IPS DF 6.9 (cell line): ENCODE measurements at regions not wholly inside any gene's neighbourhood (a gene's known extent, or its start where the extent isn't known, plus 50 kb on each side); places are given as distances from the start of the nearest gene placed in this dataset.

ENCODE experiments used
- DNase-seq: peaks from one replicate; pipeline ENCODE4 v3.0.0-alpha.2; 2013; ENCODE audit warnings: low read depth, low spot score
- H3K27ac ChIP-seq: one replicate; pipeline ENCODE4 v1.5.1; 2013; ENCODE audit warnings: low read length, control low read depth
- H3K27me3 ChIP-seq: 2 replicates; pipeline ENCODE4 v1.6.1; 2013; ENCODE audit warnings: mild to moderate bottlenecking, low read length; ENCODE audit not compliant: control insufficient read depth, insufficient read depth
- H3K36me3 ChIP-seq: 2 replicates; pipeline ENCODE4 v1.6.1; 2013; ENCODE audit warnings: low read length; ENCODE audit not compliant: control insufficient read depth, insufficient read depth
- H3K4me1 ChIP-seq: 2 replicates; pipeline ENCODE4 v1.6.1; 2013; ENCODE audit warnings: low read length; ENCODE audit not compliant: control insufficient read depth, insufficient read depth
- H3K4me3 ChIP-seq: 2 replicates; pipeline ENCODE4 v1.5.1; 2013; ENCODE audit warnings: mild to moderate bottlenecking, low read length
- H3K9me3 ChIP-seq: 2 replicates; pipeline ENCODE4 v1.6.1; 2013; ENCODE audit warnings: low read length, inconsistent platforms; ENCODE audit not compliant: control insufficient read depth, insufficient read depth
- WGBS: extraction: QIAGEN DNeasy Blood & Tissue Kit; methylation state at CpG from one replicate; pipeline ENCODE4 v1.1.7; 2013; ENCODE audit warnings: mixed read lengths, missing lambda C conversion rate; ENCODE audit not compliant: insufficient read length, insufficient coverage; 5-methylcytosine and 5-hydroxymethylcytosine counted together

DNA sequence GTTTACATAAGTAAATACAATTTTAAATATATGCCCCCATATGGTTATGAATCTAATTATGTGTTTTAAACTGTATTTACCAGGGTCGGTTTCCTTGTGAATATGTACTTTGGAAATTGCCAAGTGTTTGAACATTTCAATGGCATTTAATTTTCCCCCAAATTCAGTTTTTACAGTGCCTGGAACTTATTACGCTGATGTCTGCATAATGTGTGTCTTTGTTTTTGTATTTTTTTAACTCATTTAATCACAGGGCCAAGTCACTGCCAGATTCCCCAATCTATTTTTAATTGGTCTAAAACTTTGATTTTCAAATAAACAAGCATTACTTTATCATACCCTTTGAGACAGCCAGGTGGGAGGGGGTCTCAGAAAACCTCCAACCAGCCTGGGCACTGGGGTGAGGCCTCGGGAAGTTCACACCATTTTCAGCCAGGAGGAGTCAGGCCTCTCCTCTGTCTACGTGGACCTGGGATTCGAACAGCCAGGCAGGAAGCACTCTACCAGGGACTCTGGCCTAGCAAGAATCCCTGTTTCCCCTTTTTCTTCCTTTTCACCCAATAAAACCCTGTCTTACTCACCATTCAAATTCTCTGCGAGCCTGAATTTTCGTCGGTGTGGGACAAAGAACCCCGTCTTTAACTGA lies 151.5 kb upstream of the COL1A2 start:
- Histone ChIP-seq H3K36me3 (no peaks in the 10 kb centered on the region), H3K4me1 (no peaks in the 10 kb centered on the region), H3K9me3 (no peaks in the 10 kb centered on the region), H3K27me3 (0 out of 2 replicates have a peak, but pooled peaks cover 2% of the 10 kb centered on the region), H3K27ac (no peak overlapping the region), H3K4me3 (no peak overlapping the region)
- no peak for DNase-seq
- no CpG with 5 or more reads among the region's 9 CpGs for WGBS

DNA sequence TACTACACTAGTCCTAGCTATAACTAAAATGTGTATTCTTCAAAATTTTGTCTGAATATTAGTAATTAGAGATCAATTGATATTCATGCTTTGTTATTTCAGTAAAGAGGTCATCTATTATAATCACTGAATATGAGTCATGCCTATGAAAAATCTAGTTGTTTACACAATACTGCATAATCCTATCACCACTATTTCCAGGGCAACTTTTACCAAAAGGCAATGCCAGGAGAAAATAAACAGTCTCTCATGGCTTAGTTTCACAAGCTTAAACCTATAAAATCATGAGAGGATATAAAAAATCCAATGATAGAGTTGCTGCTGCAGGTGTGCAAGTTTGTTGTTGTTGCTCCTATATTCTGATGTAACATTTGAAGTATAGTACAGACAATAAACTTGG lies 149.9 kb upstream of the COL1A2 start:
- Histone ChIP-seq H3K27ac (no peak overlapping the region), H3K27me3 (no peaks in the 10 kb centered on the region), H3K36me3 (no peaks in the 10 kb centered on the region), H3K4me3 (no peak overlapping the region), H3K4me1 (no peaks in the 10 kb centered on the region), H3K9me3 (no peaks in the 10 kb centered on the region)
- DNase-seq: no peak

DNA sequence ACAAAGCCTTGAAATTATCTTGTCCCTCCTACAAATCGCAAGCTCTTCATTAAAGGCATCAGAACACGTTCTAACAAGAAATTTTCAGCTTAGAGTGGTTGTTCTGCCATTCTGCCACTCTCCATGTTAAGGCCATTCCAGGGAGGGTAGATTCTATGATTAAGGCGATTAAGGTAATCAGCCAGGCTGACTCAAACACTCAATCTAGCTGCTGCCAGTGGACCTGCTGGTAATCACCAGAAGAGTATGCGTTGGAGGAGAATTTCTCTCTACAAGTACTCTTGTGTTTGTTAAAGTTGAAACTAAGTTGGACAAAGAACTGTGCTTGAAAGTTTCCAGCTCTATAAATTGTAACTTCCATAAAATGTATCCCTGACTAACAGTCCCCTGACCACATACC lies 149.2 kb upstream of the COL1A2 start:
- Histone ChIP-seq H3K9me3 (no peaks in the 10 kb centered on the region), H3K27ac (no peak overlapping the region), H3K36me3 (no peaks in the 10 kb centered on the region), H3K4me3 (no peak overlapping the region), H3K4me1 (no peaks in the 10 kb centered on the region), H3K27me3 (no peaks in the 10 kb centered on the region)
- WGBS: no CpG with 5 or more reads among the region's 4 CpGs
- no peak for DNase-seq

DNA sequence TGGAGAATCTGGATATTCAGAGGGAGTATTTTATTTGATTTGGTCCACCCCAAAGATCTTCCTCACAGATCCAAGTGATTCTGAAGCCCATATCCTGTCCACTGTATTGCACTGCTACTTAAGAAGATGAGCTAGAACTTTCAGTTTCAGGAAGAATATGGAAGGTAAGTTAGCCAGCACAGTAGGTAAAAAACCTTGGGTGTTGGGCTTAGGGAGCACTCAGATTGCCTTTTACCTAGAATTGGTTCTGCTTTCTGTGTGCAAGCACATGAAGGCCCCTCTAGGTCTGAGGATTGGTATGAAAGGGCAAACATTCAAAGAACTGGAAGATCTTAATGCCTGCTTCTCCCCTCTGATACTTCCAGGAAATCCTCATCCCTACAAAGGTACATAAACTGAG lies 146.7 kb upstream of the COL1A2 start:
- Histone ChIP-seq H3K36me3 (no peaks in the 10 kb centered on the region), H3K27ac (no peak overlapping the region), H3K27me3 (no peaks in the 10 kb centered on the region), H3K4me3 (no peak overlapping the region), H3K4me1 (no peaks in the 10 kb centered on the region), H3K9me3 (no peaks in the 10 kb centered on the region)
- no peak for DNase-seq

DNA sequence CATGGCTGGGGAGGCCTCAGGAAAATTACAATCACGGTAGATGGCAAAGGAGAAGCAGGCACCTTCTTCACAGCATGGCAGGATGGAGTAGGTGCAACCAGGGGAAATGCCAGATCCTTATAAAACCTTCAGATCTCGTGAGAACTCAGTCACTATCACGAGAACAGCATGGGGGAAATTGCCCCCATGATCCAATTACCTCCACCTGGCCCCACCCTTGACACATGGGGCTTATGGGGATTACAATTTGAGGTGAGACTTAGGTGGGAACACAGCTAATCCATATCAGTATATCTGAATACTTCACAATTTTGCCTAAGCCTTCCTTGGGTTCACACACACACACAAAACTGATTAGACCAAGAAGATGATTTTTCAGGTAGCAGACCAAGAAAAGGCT lies 145.1 kb upstream of the COL1A2 start:
- H3K27ac ChIP-seq: no peak overlapping the region
- DNase-seq: no peak

DNA sequence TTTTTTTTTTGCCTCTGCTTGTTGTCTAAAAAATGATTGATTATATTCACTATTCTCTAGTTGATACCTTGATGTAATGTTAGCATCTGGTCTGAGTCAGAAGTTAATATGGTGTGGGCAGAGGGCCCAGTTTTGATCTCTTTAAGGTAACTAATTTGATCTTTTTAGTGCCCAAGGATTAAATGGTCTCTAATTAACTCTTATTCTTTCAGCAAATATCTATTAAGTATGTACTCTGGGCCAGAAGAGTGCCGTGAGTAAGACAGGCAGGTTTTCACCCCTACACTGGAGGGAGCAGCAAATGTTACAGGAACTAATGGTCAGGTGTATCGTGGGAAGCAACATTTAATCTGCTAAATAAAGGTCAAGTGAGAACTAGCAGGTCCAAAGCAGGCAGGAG lies 144.6 kb upstream of the COL1A2 start:
- H3K27ac ChIP-seq: no peak overlapping the region
- H3K4me1 ChIP-seq: no peaks in the 10 kb centered on the region
- no CpG with 5 or more reads among the region's 2 CpGs for WGBS
- no peaks in the 10 kb centered on the region for H3K27me3 ChIP-seq
- no peak for DNase-seq
- no peaks in the 10 kb centered on the region for H3K9me3 ChIP-seq
- H3K36me3 ChIP-seq: no peaks in the 10 kb centered on the region
- no peak overlapping the region for H3K4me3 ChIP-seq

More for the DNA sequence above, 145.1 kb upstream of the COL1A2 start:
- Histone ChIP-seq H3K4me1 (no peaks in the 10 kb centered on the region), H3K9me3 (no peaks in the 10 kb centered on the region), H3K27me3 (no peaks in the 10 kb centered on the region), H3K4me3 (no peak overlapping the region), H3K36me3 (no peaks in the 10 kb centered on the region)
- no CpG with 5 or more reads among the region's 3 CpGs for WGBS

DNA sequence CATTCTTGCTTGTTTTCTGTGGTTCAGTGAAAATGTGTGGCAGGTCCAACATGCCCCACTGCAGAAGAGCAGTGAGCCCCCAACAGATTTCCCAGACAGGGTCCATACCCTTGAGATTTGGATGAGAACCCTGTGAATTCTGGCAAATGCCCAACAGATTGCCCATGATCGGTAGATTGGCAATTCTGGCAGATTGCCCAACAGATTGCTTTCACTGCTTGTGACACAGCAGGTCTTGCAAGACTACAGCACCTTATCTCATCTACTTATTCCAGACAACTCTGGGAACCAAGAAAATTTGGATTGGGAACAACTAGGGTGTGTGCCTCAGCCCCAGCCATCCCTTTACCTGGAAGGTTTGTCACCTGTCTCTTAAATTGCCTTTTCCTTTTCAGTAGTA lies 143.7 kb upstream of the COL1A2 start:
- H3K4me1 ChIP-seq: no peaks in the 10 kb centered on the region
- no peaks in the 10 kb centered on the region for H3K9me3 ChIP-seq
- DNase-seq: no peak
- H3K4me3 ChIP-seq: no peak overlapping the region
- no peak overlapping the region for H3K27ac ChIP-seq
- no peaks in the 10 kb centered on the region for H3K27me3 ChIP-seq
- no peaks in the 10 kb centered on the region for H3K36me3 ChIP-seq
- WGBS: no CpG with 5 or more reads among the region's 1 CpG

DNA sequence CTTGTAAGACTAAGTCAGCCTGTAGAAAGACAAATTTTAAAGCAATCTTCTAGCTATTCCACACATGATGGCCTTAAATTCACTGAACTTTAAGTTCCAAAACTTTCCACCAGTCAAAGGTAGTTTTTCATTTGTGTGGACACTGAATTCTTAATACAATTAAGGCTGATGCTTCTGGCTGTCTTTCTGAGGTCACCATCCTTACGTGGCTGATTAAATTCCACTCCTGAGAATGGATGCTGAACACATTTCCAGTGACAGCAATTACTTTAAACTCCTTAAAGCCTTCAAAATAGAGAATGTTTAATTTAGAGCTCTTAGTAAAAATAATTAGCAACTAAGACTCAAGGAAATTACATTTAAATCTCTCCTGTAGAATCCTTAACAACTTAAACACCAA lies 142.6 kb upstream of the COL1A2 start:
- Histone ChIP-seq H3K4me1 (no peaks in the 10 kb centered on the region), H3K4me3 (no peak overlapping the region), H3K9me3 (no peaks in the 10 kb centered on the region), H3K36me3 (no peaks in the 10 kb centered on the region), H3K27ac (no peak overlapping the region), H3K27me3 (no peaks in the 10 kb centered on the region)
- no peak for DNase-seq
- no CpG with 5 or more reads among the region's 1 CpG for WGBS

DNA sequence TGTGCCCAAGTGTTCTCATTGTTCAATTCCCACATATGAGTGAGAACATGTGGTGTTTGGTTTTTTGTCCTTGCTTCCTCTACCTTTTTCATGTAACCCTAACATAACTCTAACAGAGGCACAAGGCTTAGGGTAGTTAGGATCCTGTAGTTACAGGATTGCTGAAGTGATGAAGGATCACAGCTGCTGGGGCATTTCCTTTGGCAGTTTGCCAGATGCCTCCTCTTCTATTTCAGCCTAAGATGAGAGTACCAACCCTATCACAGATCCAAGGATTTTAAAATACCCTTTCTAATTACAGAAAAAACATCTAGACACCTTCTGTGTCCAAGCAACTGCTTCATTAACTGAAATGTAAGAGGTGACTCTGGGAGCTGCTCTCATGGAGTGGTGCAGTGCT lies 141.7 kb upstream of the COL1A2 start:
- H3K4me3 ChIP-seq: no peak overlapping the region
- H3K27ac ChIP-seq: no peak overlapping the region
- no peaks in the 10 kb centered on the region for H3K36me3 ChIP-seq
- H3K27me3 ChIP-seq: no peaks in the 10 kb centered on the region
- H3K9me3 ChIP-seq: no peaks in the 10 kb centered on the region
- DNase-seq: no peak
- no peaks in the 10 kb centered on the region for H3K4me1 ChIP-seq

DNA sequence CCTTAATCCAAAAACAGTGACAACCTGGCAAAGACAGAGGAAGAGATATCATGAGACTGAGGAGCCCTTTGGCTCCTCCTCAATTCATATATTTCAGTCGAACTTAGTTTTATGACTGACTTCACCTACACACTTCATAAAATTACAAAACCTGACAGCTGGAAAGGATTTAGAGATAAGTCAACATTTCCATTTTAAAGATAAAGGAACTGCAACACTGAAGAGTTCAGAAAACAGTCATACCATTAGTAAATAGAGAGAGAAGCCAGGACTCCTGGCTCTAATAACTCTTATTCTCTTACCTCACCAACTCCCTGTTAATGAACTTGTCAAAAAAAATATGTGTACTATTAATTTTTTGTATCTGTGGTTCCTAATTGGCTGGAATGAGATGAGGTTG lies 141.0 kb upstream of the COL1A2 start:
- Histone ChIP-seq H3K27ac (no peak overlapping the region), H3K4me1 (no peaks in the 10 kb centered on the region), H3K4me3 (no peak overlapping the region), H3K36me3 (no peaks in the 10 kb centered on the region), H3K27me3 (no peaks in the 10 kb centered on the region), H3K9me3 (no peaks in the 10 kb centered on the region)
- DNase-seq: no peak
- no CpG with 5 or more reads among the region's 1 CpG for WGBS

DNA sequence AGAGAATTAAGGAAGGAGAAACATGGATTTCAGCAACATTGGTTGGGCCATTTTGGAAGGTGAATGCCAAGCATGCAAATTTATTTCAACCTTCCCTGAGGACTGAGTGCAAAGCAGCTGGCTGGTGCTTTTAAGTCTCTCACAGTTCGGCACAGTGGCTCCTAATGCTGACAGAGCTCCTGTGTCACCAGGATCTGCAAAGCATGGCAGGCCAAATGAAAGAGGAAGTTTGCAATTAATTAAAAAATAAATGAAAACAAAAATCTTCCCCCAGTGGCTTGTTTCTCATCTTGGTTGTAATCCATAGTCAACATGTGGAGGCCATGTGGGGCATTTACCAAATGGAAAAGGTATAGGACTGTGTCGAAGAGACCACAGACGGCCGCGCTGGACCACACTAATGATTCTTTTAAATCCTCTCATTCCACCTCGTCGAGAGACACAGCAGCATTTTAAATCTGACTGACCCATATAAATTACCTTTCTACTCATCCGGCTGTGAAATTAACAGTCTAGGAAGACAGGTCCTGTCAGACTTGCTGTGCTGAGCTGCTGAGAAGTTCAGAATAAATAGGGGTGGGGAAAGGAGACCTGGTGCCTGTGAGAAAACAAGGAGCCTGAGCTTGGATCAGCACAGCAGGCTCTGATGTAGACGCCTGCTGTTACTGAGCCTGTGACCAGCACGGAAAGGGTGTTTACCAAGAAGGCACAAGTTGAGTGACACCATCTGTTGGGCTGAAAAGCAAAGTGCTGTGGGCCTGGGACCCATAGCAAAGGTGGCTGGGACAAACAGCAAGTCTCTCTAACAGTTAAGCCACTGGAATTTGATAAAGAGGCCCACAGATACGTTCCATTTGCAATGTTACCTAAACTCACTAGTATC lies 136.0 kb upstream of the COL1A2 start:
- no peak overlapping the region for H3K4me3 ChIP-seq
- H3K36me3 ChIP-seq: no peaks in the 10 kb centered on the region
- DNase-seq: no peak
- H3K9me3 ChIP-seq: no peaks in the 10 kb centered on the region
- no CpG with 5 or more reads among the region's 11 CpGs for WGBS
- H3K4me1 ChIP-seq: no peaks in the 10 kb centered on the region
- no peak overlapping the region for H3K27ac ChIP-seq
- no peaks in the 10 kb centered on the region for H3K27me3 ChIP-seq
